Heart right ventricle (tissue), 16 donors: ENCODE measurements at regions not wholly inside any gene's neighbourhood (a gene's known extent, or its start where the extent isn't known, plus 50 kb on each side); places are given as distances from the start of the nearest gene placed in this dataset.

ENCODE experiments used
- ATAC-seq, 8 donors: fragments of 200-7000 bp; cut with Tn5 transposase; one replicate each; pipeline ENCODE4 v1.9.1; 2020; ENCODE audit warnings: mild to moderate bottlenecking in 8 of 8, moderate library complexity in 8 of 8, moderate number of reproducible peaks in 1 of 8
- DNase-seq, 2 donors: peaks; one replicate each; pipeline ENCODE4 v3.0.0-alpha.2; 2020
- H3K27ac ChIP-seq, 10 donors: fragments of 200-600 bp; sonication (generic) in 2 of 10; one replicate each; pipeline versions ENCODE4 v1.5.0 to v1.8.0; 2020 to 2022; ENCODE audit warnings: mild to moderate bottlenecking in 3 of 10
- H3K27me3 ChIP-seq, 7 donors: fragments of 200-600 bp; one replicate each; pipeline ENCODE4 v1.8.0; 2021 to 2022; ENCODE audit warnings: mild to moderate bottlenecking in 2 of 7
- H3K36me3 ChIP-seq, 9 donors: fragments of 200-600 bp; sonication (generic) in 1 of 9; one replicate each; pipeline versions ENCODE4 v1.5.0 to v1.8.0; 2020 to 2022; ENCODE audit warnings: mild to moderate bottlenecking in 2 of 9
- H3K4me1 ChIP-seq, 9 donors: fragments of 200-600 bp; sonication (generic) in 1 of 9; one replicate each; pipeline versions ENCODE4 v1.5.0 to v1.8.0; 2020 to 2022; ENCODE audit warnings: mild to moderate bottlenecking in 4 of 9
- H3K4me3 ChIP-seq, 10 donors: fragments of 200-600 bp; sonication (generic) in 2 of 10; one replicate each; pipeline versions ENCODE4 v1.5.0 to v1.8.0; 2020 to 2022; ENCODE audit warnings: mild to moderate bottlenecking in 7 of 10, moderate library complexity in 2 of 10
- H3K9me3 ChIP-seq, 11 donors: fragments of 200-600 bp in 10 of 11; sonication (generic) in 2 of 11; one replicate each; pipeline versions ENCODE4 v1.5.0 to v1.8.0; 2013 to 2022; ENCODE audit warnings: mild to moderate bottlenecking in 2 of 11, control low read depth in 1 of 11, moderate library complexity in 1 of 11
- WGBS, 2 donors: extraction: QIAGEN DNeasy Blood & Tissue Kit; methylation state at CpG; one replicate each; pipeline ENCODE4 v1.1.7; 2013; ENCODE audit warnings: inconsistent platforms in 1 of 2; 5-methylcytosine and 5-hydroxymethylcytosine counted together
- intact Hi-C, 10 donors: fragments of 100-400 bp; cut with DNase I; formaldehyde crosslinking; loops; one replicate each; pipeline versions ENCODE4 v1.11.1 to v1.14.2; 2022
- TF ChIP-seq, protein P1 (sequence below), 9 donors: fragments of 200-600 bp; sonication (generic) in 2 of 9; IDR thresholded peaks; one replicate each; pipeline versions ENCODE4 v1.5.0 to v1.8.0; 2021 to 2022; ENCODE audit warnings: antibody characterized with exemption in 9 of 9, mild to moderate bottlenecking in 5 of 9, moderate library complexity in 1 of 9
- donor health status: Arrhythmogenic right ventricular cardiomyopathy.
- donor health status: ischemic (EF 13 %, LVEDD 7.1; RV severe dilation, severe dysfunction).
- donor health status: healthy with polysubstance abuse.
- donor health status: DM: no; HTN: yes; CAD: no.
- donor health status: DM: no; HTN: no; CAD: no.
- donor health status: ischemic (EF 25% LVEDD 6.9; RV normal size, moderate dysfunction).
- donor health status: ischemic (EF 25% LVEDD 5.7; RV mildly dilated, moderate dysfunction).
- donor health status: healthy.
- donor health status: DM: yes; HTN: yes; CAD: no.
- donor health status: Ischemic cardiomyopathy.
- donor health status: ischemic (EF 35%, LVEDD 5.7; RV mildly dilated, moderate dysfunction).
- donor health status: nonischemic (EF 11% LVEDD 7.7; RV severe dilation, severe dysfunction).
- donor health status: DM: yes; HTN: yes; CAD: no.
- donor health status: PGD.
- donor health status: ischemic (EF 29% LVEDD 5.4; RV normal size, mild dysfunction).
- donor health status: nonischemic (EF 23%, LVEDD 6.1; RV moderate dilation, normal function).

DNA sequence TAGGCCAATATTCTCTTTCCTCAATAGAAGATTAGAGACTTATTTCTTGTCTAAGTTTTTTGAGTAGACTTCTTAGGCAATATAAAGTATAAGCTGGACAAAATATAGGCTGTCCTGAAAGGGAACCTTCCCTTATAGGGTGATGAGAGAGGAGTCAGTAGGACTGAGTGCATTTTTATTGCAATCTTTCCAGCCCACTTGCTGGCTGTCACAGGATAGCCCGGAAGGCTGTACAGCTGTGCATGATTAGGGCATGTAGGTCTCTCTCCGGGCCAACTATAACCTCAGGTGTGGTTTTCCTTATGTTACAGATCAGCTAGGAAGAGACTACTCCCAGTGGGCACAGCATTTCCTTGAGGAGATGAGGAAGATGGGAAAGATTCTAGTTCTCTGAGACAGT lies 159.8 kb upstream of the MEF2C start:
- intact Hi-C loops: loop anchor here in 1 of 10 donors (10.0 kb wide), 1 partner anchor 148 kb away; no protein-coding TSS in a partner anchor
- TF ChIP-seq, protein P1, sequence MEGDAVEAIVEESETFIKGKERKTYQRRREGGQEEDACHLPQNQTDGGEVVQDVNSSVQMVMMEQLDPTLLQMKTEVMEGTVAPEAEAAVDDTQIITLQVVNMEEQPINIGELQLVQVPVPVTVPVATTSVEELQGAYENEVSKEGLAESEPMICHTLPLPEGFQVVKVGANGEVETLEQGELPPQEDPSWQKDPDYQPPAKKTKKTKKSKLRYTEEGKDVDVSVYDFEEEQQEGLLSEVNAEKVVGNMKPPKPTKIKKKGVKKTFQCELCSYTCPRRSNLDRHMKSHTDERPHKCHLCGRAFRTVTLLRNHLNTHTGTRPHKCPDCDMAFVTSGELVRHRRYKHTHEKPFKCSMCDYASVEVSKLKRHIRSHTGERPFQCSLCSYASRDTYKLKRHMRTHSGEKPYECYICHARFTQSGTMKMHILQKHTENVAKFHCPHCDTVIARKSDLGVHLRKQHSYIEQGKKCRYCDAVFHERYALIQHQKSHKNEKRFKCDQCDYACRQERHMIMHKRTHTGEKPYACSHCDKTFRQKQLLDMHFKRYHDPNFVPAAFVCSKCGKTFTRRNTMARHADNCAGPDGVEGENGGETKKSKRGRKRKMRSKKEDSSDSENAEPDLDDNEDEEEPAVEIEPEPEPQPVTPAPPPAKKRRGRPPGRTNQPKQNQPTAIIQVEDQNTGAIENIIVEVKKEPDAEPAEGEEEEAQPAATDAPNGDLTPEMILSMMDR (IDR thresholded peaks at IDR 0.05): no peak
- 57 to 64% methylated on average over 2 of the region's 2 CpGs for WGBS, 2 donors

DNA sequence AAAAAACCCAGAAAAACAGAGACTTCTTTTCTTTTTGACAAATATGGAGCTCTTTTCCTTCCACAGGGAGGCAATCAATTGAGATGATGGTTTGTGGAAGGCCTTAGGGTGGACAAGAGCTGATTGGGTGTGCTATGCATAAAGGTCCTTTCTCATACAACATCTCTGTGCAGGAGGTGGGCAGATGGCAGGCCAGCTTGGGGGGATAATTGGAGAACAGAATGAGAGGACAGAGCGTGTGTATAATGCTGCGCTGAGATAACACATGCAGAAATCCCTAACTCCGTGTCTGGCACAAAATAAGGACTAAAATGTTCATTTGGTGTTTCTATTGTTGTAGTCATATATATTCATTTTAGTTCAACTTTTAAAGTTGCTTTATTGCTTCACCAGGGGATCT lies 159.0 kb upstream of the MEF2C start:
- WGBS, 2 donors: 90 to 93% methylated on average over 3 of the region's 3 CpGs
- Histone ChIP-seq H3K4me1 (peaks cover 0 to 42% (median 0%) of the 10 kb centered on the region in 9 donors), H3K4me3 (no peak overlapping the region), H3K9me3 (no peaks in the 10 kb centered on the region), H3K27ac (peak overlapping the region in 2 of 10 donors; percentile 20 to 46), H3K27me3 (no peaks in the 10 kb centered on the region), H3K36me3 (no peaks in the 10 kb centered on the region)
- intact Hi-C loops: loop anchor here in 1 of 10 donors (10.0 kb wide), 1 partner anchor 147 kb away; no protein-coding TSS in a partner anchor
- no peak for DNase-seq
- no peak for ATAC-seq
- TF ChIP-seq, protein P1 (IDR thresholded peaks at IDR 0.05): no peak

More for the DNA sequence above, 159.8 kb upstream of the MEF2C start:
- Histone ChIP-seq H3K36me3 (no peaks in the 10 kb centered on the region), H3K27ac (peak overlapping the region in 1 of 10 donors; percentile 20), H3K4me1 (peaks cover 0 to 37% (median 0%) of the 10 kb centered on the region in 9 donors), H3K4me3 (no peak overlapping the region), H3K9me3 (no peaks in the 10 kb centered on the region), H3K27me3 (no peaks in the 10 kb centered on the region)
- ATAC-seq (no peak), DNase-seq (no peak)

DNA sequence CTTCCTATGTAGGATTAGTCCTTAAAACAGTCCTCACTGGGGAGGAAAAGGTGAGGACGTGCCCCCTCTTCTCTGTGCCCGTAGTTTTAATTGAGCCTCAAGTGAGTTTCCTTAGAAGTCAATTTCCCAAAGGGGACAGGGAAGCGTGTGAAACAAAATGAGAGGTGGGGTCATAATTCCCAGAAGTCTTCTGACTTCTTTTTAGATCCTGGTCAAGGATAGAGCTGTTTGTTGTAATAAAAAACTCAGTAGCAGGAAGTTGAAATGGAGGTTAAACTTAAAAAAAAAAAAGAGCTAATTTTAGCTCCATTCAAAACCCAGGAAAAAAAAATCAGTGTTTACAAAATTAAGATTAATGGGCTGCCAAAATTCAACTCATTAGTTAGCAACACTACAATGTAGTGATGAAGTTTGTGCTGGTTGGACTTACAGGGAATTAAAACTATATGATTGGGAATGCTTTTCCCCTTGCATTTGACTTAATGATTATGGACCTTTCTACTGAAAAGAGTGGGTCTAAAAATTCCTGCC lies 158.3 kb upstream of the MEF2C start:
- Histone ChIP-seq H3K4me3 (no peak overlapping the region), H3K36me3 (no peaks in the 10 kb centered on the region), H3K27me3 (no peaks in the 10 kb centered on the region), H3K4me1 (peaks cover 0 to 49% (median 0%) of the 10 kb centered on the region in 9 donors), H3K9me3 (no peaks in the 10 kb centered on the region), H3K27ac (peak overlapping the region in 2 of 10 donors; percentile 60 to 68)
- ATAC-seq (peak in 5 of 8 donors; percentile 50 to 91 (median 53)), DNase-seq (peak in 1 of 2 donors; percentile 21)
- intact Hi-C loops: loop anchor here in 1 of 10 donors (10.0 kb wide), 1 partner anchor 147 kb away; no protein-coding TSS in a partner anchor
- TF ChIP-seq, protein P1 (IDR thresholded peaks at IDR 0.05): no peak
- 40 to 55% methylated on average over 3 of the region's 3 CpGs for WGBS, 2 donors

DNA sequence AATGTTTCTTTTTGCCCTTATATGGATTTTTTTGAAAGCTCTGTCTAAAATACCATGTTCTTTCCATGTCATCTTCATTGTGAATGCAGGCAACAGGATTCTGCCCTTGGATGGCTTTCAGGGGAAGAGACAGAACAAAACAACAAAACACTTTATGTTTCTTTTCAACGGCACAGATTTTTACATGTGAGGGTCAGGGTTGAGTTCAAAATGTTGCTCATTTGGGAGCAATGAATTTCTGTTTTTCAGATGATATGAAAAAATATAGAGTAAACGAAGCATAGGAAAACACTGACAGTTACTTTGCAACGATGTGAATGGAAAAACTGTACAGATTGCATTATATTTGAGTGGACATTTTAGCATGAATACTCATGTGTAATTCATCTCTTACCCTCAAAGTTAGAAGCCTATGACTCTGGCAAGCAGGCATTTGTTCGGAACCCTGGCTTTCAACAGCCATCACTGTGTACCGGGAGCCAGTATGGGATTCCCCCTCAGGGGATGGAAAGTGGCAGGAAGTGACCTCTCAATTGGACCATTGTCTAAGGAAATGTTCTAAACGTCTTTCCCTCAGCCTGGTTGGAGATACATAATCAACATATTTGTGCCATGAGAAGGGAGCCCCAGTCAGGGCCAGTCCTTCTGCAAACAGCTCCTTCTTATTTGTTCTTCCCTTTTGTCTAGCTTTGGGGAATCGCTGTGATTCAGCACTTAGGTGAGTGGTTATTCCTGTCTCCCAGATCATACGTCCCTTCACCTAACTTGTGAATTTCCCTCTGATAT lies 153.9 kb upstream of the MEF2C start:
- no peak for DNase-seq
- intact Hi-C loops: no loop called here
- peaks cover 0 to 29% (median 0%) of the 10 kb centered on the region in 9 donors for H3K4me1 ChIP-seq
- no peaks in the 10 kb centered on the region for H3K36me3 ChIP-seq
- WGBS, 2 donors: 55 to 57% methylated on average over 8 of the region's 8 CpGs
- H3K4me3 ChIP-seq: no peak overlapping the region
- no peaks in the 10 kb centered on the region for H3K9me3 ChIP-seq
- H3K27ac ChIP-seq: peak overlapping the region in 4 of 10 donors; percentile 1 to 58 (median 26)
- TF ChIP-seq, protein P1 (IDR thresholded peaks at IDR 0.05): no peak
- H3K27me3 ChIP-seq: no peaks in the 10 kb centered on the region
- ATAC-seq: peak in 3 of 8 donors; percentile 28 to 47 (median 42)
